ENCODE measurements at regions not wholly inside any gene's neighbourhood (a gene's known extent, or its start where the extent isn't known, plus 50 kb on each side); places are given as distances from the start of the nearest gene placed in this dataset.

DNA sequence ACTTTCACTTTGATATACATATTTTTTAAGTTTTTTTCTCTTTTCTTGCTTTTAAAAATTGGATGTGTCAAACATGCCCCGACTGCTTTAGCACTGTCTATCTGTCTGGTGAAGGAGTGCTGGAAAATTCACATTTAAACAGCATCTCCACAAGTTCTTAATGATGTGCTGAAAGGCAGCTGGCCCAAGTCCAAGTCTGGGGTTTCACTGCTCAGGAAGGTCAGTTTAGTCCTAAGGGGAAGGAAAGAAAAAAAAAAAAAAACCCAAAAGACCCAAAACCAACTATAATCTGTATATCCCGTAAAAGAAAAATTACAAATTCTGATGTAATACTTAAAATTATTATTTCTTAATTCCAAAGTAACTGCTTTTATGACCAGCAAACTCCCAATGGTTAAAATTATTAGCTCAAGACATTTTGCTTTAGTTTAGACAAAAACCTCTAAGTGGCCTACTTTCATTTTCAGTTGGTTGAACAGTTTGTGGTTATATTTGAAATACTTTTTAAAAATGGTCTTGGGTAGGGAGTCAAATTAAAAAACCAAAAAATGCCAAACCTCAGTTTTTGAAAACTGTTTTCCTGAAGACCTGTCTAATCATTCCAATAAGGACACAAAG lies 79.5 kb upstream of the PREP start:
- ChIA-PET POLR2A (no interaction called here), CTCF (interaction anchor here (0.8 to 3.5 kb wide), 4 partner anchors 51 to 857 kb away, joined by 3 to 12 read pairs (median 4); no protein-coding TSS in a partner anchor)
- H3K27me3 ChIP-seq (ENCODE audit: insufficient read depth): no peaks in the 10 kb centered on the region
- no peak for DNase-seq
- 57% methylated on average over 2 of the region's 2 CpGs for WGBS (ENCODE audit: low lambda C conversion rate)
- no peaks in the 10 kb centered on the region for H3K79me2 ChIP-seq (ENCODE audit: insufficient read depth)
- H3K4me1 ChIP-seq (ENCODE audit: control insufficient read depth in 1 of 2, insufficient read depth in 2 of 2, low read depth in 1 of 2, low read length in 1 of 2): peaks cover 2 to 9% of the 10 kb centered on the region in 2 experiments; a peak in 3 of 4 replicates
- no peaks in the 10 kb centered on the region for H4K20me1 ChIP-seq (ENCODE audit: insufficient read depth)
- H2AFZ ChIP-seq (ENCODE audit: low read depth): peak overlapping the region; percentile 48; the same call in 1 of the 2 replicates
- no peak overlapping the region for H3K9ac ChIP-seq
- H3K4me2 ChIP-seq: 0 out of 2 replicates have a peak overlapping the region, but pooled peaks have one; percentile 43
- H3K27ac ChIP-seq (ENCODE audit: low read depth in 2 of 2, low read length in 1 of 2): peak overlapping the region in 1 of 2 experiments; percentile 53; a peak in 1 of 4 replicates
- H3K4me3 ChIP-seq (ENCODE audit: low read depth in 2 of 2, low read length in 1 of 2): no peak overlapping the region
- peaks cover under 1% of the 10 kb centered on the region; the same call in 1 of the 2 replicates for H3K9me3 ChIP-seq
- no peaks in the 10 kb centered on the region for H3K36me3 ChIP-seq (replicated peaks in 1 of 2; ENCODE audit: control insufficient read depth in 1 of 2, insufficient read depth in 2 of 2, low read length in 1 of 2)
- peaks cover 10% of the 10 kb centered on the region for H3F3A ChIP-seq (replicated peaks; ENCODE audit: insufficient read depth)
- no peaks in the 10 kb centered on the region for H3K9me2 ChIP-seq
- TF ChIP-seq NFIC (IDR thresholded peaks at IDR 0.05; ENCODE audit: borderline replicate concordance) (peak; percentile 78), EZH2phosphoT487 (IDR thresholded peaks at IDR 0.05; ENCODE audit: borderline replicate concordance, low read depth) (no peak)
- TF ChIP-seq, protein P1, sequence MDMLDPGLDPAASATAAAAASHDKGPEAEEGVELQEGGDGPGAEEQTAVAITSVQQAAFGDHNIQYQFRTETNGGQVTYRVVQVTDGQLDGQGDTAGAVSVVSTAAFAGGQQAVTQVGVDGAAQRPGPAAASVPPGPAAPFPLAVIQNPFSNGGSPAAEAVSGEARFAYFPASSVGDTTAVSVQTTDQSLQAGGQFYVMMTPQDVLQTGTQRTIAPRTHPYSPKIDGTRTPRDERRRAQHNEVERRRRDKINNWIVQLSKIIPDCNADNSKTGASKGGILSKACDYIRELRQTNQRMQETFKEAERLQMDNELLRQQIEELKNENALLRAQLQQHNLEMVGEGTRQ (IDR thresholded peaks at IDR 0.05; ENCODE audit: borderline replicate concordance, low read depth, low read length): no peak
- TF ChIP-seq, protein P2, sequence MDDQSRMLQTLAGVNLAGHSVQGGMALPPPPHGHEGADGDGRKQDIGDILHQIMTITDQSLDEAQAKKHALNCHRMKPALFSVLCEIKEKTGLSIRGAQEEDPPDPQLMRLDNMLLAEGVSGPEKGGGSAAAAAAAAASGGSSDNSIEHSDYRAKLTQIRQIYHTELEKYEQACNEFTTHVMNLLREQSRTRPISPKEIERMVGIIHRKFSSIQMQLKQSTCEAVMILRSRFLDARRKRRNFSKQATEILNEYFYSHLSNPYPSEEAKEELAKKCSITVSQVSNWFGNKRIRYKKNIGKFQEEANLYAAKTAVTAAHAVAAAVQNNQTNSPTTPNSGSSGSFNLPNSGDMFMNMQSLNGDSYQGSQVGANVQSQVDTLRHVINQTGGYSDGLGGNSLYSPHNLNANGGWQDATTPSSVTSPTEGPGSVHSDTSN (IDR thresholded peaks at IDR 0.05): peak; percentile 67
- TF ChIP-seq, protein P3, sequence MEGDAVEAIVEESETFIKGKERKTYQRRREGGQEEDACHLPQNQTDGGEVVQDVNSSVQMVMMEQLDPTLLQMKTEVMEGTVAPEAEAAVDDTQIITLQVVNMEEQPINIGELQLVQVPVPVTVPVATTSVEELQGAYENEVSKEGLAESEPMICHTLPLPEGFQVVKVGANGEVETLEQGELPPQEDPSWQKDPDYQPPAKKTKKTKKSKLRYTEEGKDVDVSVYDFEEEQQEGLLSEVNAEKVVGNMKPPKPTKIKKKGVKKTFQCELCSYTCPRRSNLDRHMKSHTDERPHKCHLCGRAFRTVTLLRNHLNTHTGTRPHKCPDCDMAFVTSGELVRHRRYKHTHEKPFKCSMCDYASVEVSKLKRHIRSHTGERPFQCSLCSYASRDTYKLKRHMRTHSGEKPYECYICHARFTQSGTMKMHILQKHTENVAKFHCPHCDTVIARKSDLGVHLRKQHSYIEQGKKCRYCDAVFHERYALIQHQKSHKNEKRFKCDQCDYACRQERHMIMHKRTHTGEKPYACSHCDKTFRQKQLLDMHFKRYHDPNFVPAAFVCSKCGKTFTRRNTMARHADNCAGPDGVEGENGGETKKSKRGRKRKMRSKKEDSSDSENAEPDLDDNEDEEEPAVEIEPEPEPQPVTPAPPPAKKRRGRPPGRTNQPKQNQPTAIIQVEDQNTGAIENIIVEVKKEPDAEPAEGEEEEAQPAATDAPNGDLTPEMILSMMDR (IDR thresholded peaks at IDR 0.05): no peak

DNA sequence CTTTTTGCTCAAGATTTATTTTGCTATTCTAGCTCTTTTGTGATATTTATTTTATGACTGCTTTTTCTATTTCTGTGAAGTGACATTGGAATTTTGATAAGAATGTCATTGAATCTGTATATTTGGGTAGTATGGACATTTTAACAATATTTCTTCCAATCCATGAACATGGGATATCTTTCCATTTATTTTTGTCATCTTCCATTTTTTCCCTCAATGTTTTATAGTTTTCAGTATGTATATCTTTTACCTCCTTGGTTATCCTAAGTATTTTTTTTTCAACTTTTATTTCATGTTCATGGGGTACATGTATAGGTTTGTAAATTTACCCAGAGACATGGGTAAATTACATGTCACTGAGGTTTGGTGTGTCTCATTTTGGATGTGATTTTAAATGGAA lies 74.1 kb upstream of the PREP start:
- Histone ChIP-seq H3K9ac (no peak overlapping the region), H3K27me3 (ENCODE audit: insufficient read depth) (no peaks in the 10 kb centered on the region), H3F3A (replicated peaks; ENCODE audit: insufficient read depth) (no peaks in the 10 kb centered on the region), H4K20me1 (ENCODE audit: insufficient read depth) (no peaks in the 10 kb centered on the region), H2AFZ (ENCODE audit: low read depth) (no peak overlapping the region), H3K9me2 (no peaks in the 10 kb centered on the region), H3K4me3 (ENCODE audit: low read depth in 2 of 2, low read length in 1 of 2) (no peak overlapping the region), H3K9me3 (peaks cover 8% of the 10 kb centered on the region), H3K36me3 (replicated peaks in 1 of 2; ENCODE audit: control insufficient read depth in 1 of 2, insufficient read depth in 2 of 2, low read length in 1 of 2) (peaks cover 0 to 3% of the 10 kb centered on the region in 2 experiments), H3K4me2 (no peak overlapping the region), H3K79me2 (ENCODE audit: insufficient read depth) (no peaks in the 10 kb centered on the region), H3K4me1 (ENCODE audit: control insufficient read depth in 1 of 2, insufficient read depth in 2 of 2, low read depth in 1 of 2, low read length in 1 of 2) (no peaks in the 10 kb centered on the region; a peak in 1 of 4 replicates), H3K27ac (ENCODE audit: low read depth in 2 of 2, low read length in 1 of 2) (no peak overlapping the region)
- DNase-seq: no peak
- CTCF ChIA-PET: interaction anchor here (0.6 kb wide), 1 partner anchor 514 kb away, joined by 3 read pairs; no protein-coding TSS in a partner anchor
- POLR2A ChIA-PET: no interaction called here
- TF ChIP-seq, protein P4, sequence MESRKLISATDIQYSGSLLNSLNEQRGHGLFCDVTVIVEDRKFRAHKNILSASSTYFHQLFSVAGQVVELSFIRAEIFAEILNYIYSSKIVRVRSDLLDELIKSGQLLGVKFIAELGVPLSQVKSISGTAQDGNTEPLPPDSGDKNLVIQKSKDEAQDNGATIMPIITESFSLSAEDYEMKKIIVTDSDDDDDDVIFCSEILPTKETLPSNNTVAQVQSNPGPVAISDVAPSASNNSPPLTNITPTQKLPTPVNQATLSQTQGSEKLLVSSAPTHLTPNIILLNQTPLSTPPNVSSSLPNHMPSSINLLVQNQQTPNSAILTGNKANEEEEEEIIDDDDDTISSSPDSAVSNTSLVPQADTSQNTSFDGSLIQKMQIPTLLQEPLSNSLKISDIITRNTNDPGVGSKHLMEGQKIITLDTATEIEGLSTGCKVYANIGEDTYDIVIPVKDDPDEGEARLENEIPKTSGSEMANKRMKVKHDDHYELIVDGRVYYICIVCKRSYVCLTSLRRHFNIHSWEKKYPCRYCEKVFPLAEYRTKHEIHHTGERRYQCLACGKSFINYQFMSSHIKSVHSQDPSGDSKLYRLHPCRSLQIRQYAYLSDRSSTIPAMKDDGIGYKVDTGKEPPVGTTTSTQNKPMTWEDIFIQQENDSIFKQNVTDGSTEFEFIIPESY (IDR thresholded peaks at IDR 0.05; ENCODE audit: borderline replicate concordance, low read depth): no peak
- TF ChIP-seq, protein P5, sequence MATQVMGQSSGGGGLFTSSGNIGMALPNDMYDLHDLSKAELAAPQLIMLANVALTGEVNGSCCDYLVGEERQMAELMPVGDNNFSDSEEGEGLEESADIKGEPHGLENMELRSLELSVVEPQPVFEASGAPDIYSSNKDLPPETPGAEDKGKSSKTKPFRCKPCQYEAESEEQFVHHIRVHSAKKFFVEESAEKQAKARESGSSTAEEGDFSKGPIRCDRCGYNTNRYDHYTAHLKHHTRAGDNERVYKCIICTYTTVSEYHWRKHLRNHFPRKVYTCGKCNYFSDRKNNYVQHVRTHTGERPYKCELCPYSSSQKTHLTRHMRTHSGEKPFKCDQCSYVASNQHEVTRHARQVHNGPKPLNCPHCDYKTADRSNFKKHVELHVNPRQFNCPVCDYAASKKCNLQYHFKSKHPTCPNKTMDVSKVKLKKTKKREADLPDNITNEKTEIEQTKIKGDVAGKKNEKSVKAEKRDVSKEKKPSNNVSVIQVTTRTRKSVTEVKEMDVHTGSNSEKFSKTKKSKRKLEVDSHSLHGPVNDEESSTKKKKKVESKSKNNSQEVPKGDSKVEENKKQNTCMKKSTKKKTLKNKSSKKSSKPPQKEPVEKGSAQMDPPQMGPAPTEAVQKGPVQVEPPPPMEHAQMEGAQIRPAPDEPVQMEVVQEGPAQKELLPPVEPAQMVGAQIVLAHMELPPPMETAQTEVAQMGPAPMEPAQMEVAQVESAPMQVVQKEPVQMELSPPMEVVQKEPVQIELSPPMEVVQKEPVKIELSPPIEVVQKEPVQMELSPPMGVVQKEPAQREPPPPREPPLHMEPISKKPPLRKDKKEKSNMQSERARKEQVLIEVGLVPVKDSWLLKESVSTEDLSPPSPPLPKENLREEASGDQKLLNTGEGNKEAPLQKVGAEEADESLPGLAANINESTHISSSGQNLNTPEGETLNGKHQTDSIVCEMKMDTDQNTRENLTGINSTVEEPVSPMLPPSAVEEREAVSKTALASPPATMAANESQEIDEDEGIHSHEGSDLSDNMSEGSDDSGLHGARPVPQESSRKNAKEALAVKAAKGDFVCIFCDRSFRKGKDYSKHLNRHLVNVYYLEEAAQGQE (IDR thresholded peaks at IDR 0.05; ENCODE audit: low read depth, low read length): no peak
- no peak for TF ChIP-seq EP300 (IDR thresholded peaks at IDR 0.05; ENCODE audit: borderline replicate concordance in 1 of 2, low read depth in 1 of 2, low read length in 1 of 2)
- TF ChIP-seq SIN3A (IDR thresholded peaks at IDR 0.05; ENCODE audit: borderline replicate concordance, low read depth, low read length): no peak
- TF ChIP-seq RAD21 (IDR thresholded peaks at IDR 0.05; ENCODE audit: low read length): no peak
- TF ChIP-seq YY1 (IDR thresholded peaks at IDR 0.05; ENCODE audit: low read depth): no peak
- no peak for TF ChIP-seq GATA2 (CRISPR knock-in tag; IDR thresholded peaks at IDR 0.05)
- TF ChIP-seq, protein P6, sequence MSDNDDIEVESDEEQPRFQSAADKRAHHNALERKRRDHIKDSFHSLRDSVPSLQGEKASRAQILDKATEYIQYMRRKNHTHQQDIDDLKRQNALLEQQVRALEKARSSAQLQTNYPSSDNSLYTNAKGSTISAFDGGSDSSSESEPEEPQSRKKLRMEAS (IDR thresholded peaks at IDR 0.05; ENCODE audit: low read depth): no peak
- no peak for TF ChIP-seq TEAD4 (IDR thresholded peaks at IDR 0.05; ENCODE audit: borderline replicate concordance, insufficient read depth)
